A549 (cell line): ENCODE measurements at regions not wholly inside any gene's neighbourhood (a gene's known extent, or its start where the extent isn't known, plus 50 kb on each side); places are given as distances from the start of the nearest gene placed in this dataset.

ENCODE experiments used
- ATAC-seq, 2 experiments: fragments of 200-7000 bp in 1 of 2; fragments of >200 bp in 1 of 2; cut with Nextera tagmentation in 1 of 2; cut with Tn5 transposase in 1 of 2; 3 replicates each; pipeline versions ENCODE4 v1.8.0 to v1.9.1; 2018 to 2020; ENCODE audit warnings: mild to moderate bottlenecking in 1 of 2, moderate library complexity in 1 of 2
- CTCF ChIA-PET: fragments of 300-600 bp; sonication (Branson Sonifier 250); formaldehyde crosslinking; extraction: SDS; loops from one replicate; lab custom pipeline; 2021; ENCODE audit warnings: antibody characterized with exemption, inconsistent platforms; lab: Yijun Ruan, JAX
- POLR2A ChIA-PET: fragments of 350-600 bp; formaldehyde crosslinking; extraction: SDS; loops from one replicate; lab custom pipeline; 2021; ENCODE audit warnings: antibody characterized with exemption, inconsistent platforms; lab: Yijun Ruan, JAX
- DNase-seq, 2 experiments: peaks; one replicate each; pipeline versions ENCODE4 v3.0.0 to v3.0.0-alpha.2; 2011 to 2016; ENCODE audit warnings: low read depth in 1 of 2, low spot score in 1 of 2
- FAIRE-seq: peaks from 2 replicates; lab custom pipeline; 2011; peaks lifted over from hg19 to GRCh38; lab: Jason Lieb, UNC
- H3K27ac ChIP-seq, 2 experiments: fragments of >200 bp; sonication (Bioruptor Twin); formaldehyde crosslinking; 3 replicates each; pipeline ENCODE4 v1.5.1; 2016 to 2017
- H3K4me1 ChIP-seq: fragments of >200 bp; sonication (Bioruptor Twin); formaldehyde crosslinking; 3 replicates; pipeline ENCODE4 v1.6.1; 2016
- H3K4me2 ChIP-seq: fragments of >200 bp; sonication (Bioruptor Twin); formaldehyde crosslinking; 3 replicates; pipeline ENCODE4 v1.6.1; 2016
- H3K4me3 ChIP-seq: fragments of >200 bp; sonication (Bioruptor Twin); formaldehyde crosslinking; 3 replicates; pipeline ENCODE4 v1.5.1; 2016
- H3K9me3 ChIP-seq: fragments of >200 bp; sonication (Bioruptor Twin); formaldehyde crosslinking; 3 replicates; pipeline ENCODE4 v1.6.1; 2016
- BHLHE40 ChIP-seq: IDR thresholded peaks from 2 replicates; pipeline ENCODE4 v1.6.1; 2012; ENCODE audit warnings: low read depth, low read length, inconsistent platforms
- CHD2 ChIP-seq: fragments of 150-350 bp; IDR thresholded peaks from 2 replicates; pipeline ENCODE4 v1.6.1; 2014; ENCODE audit warnings: low read length; ENCODE audit not compliant: partially characterized antibody
- EHF ChIP-seq: fragments of 250-450 bp; sonication (Bioruptor Pico); IDR thresholded peaks from 2 replicates; pipeline ENCODE4 v1.5.0; 2020; ENCODE audit warnings: mild to moderate bottlenecking
- EP300 ChIP-seq, 2 experiments: fragments of >200 bp; sonication (Bioruptor Twin); formaldehyde crosslinking; IDR thresholded peaks; 2 replicates in 1 of 2; 3 replicates in 1 of 2; pipeline ENCODE4 v1.6.1; 2016 to 2017
- FOSB ChIP-seq: fragments of 250-450 bp; sonication (Bioruptor Pico); IDR thresholded peaks from 2 replicates; pipeline ENCODE4 v1.5.0; 2020; ENCODE audit warnings: mild to moderate bottlenecking, moderate library complexity
- FOXS1 ChIP-seq: fragments of 250-450 bp; sonication (Bioruptor Pico); IDR thresholded peaks from 2 replicates; pipeline ENCODE4 v1.5.0; 2020; ENCODE audit warnings: mild to moderate bottlenecking, moderate library complexity
- GATA3 ChIP-seq: IDR thresholded peaks from 2 replicates; pipeline ENCODE4 v1.6.1; 2012; ENCODE audit warnings: borderline replicate concordance
- HDAC2 ChIP-seq: fragments of 200-600 bp; sonication (generic); IDR thresholded peaks from 2 replicates; pipeline ENCODE4 v1.6.1; 2016
- HOXB13 ChIP-seq: fragments of 250-450 bp; sonication (Bioruptor Pico); IDR thresholded peaks from 2 replicates; pipeline ENCODE4 v1.5.0; 2020; ENCODE audit warnings: low read depth, mild to moderate bottlenecking, moderate library complexity
- JUN ChIP-seq, 2 experiments: fragments of >200 bp; sonication (Bioruptor Twin); formaldehyde crosslinking; IDR thresholded peaks; 2 replicates in 1 of 2; 3 replicates in 1 of 2; pipeline ENCODE4 v1.6.1; 2016 to 2017
- MAZ ChIP-seq: fragments of 150-350 bp; IDR thresholded peaks from 2 replicates; pipeline ENCODE4 v1.6.1; 2014; ENCODE audit warnings: antibody characterized with exemption, low read depth, low read length, borderline replicate concordance
- NR3C1 ChIP-seq: fragments of >200 bp; sonication (Bioruptor Twin); formaldehyde crosslinking; IDR thresholded peaks from 3 replicates; pipeline ENCODE4 v1.6.1; 2017
- POLR2AphosphoS2 ChIP-seq: conservative IDR thresholded peaks from 2 replicates; pipeline ENCODE4 v1.6.1; 2012; ENCODE audit warnings: low read length, improper control_type of control experiment, inconsistent platforms
- RARB ChIP-seq: fragments of 250-450 bp; sonication (Bioruptor Pico); IDR thresholded peaks from 2 replicates; pipeline ENCODE4 v1.8.0; 2021; ENCODE audit warnings: mild to moderate bottlenecking, moderate library complexity
- RCOR1 ChIP-seq: fragments of 150-350 bp; IDR thresholded peaks from 2 replicates; pipeline ENCODE4 v1.6.1; 2014; ENCODE audit warnings: antibody characterized with exemption, low read length, low read depth
- RFX5 ChIP-seq: fragments of 450-650 bp; IDR thresholded peaks from 2 replicates; pipeline ENCODE4 v1.7.1; 2014; ENCODE audit warnings: antibody characterized with exemption, mild to moderate bottlenecking, moderate library complexity
- SREBF2 ChIP-seq: fragments of 450-650 bp; IDR thresholded peaks from 2 replicates; pipeline ENCODE4 v1.6.1; 2014; ENCODE audit warnings: mild to moderate bottlenecking, moderate library complexity
- TFCP2L1 ChIP-seq: fragments of 250-450 bp; sonication (Bioruptor Pico); IDR thresholded peaks from 2 replicates; pipeline ENCODE4 v1.5.0; 2021; ENCODE audit warnings: mild to moderate bottlenecking
- ZC3H11A ChIP-seq: fragments of 450-650 bp; IDR thresholded peaks from 2 replicates; pipeline ENCODE4 v1.6.1; 2014; ENCODE audit warnings: antibody characterized with exemption, mild to moderate bottlenecking
- ZFP36 ChIP-seq: fragments of 450-650 bp; IDR thresholded peaks from 2 replicates; pipeline ENCODE4 v1.6.1; 2014; ENCODE audit warnings: borderline replicate concordance; ENCODE audit not compliant: partially characterized antibody
- ZSCAN20 ChIP-seq: fragments of 250-450 bp; sonication (Bioruptor Pico); IDR thresholded peaks from 2 replicates; pipeline ENCODE4 v1.8.0; 2022; ENCODE audit warnings: mild to moderate bottlenecking, moderate library complexity
- WGBS: methylation state at CpG from one replicate; pipeline ENCODE4 v1.1.6; 2017; ENCODE audit errors: missing lambda C conversion rate; 5-methylcytosine and 5-hydroxymethylcytosine counted together
- TF ChIP-seq, protein P1 (sequence below): IDR thresholded peaks from 2 replicates; pipeline ENCODE4 v1.6.1; 2012; ENCODE audit warnings: low read depth, borderline replicate concordance
- TF ChIP-seq, protein P2 (sequence below): fragments of 250-450 bp; sonication (Bioruptor Pico); IDR thresholded peaks from 2 replicates; pipeline ENCODE4 v1.5.0; 2020; ENCODE audit warnings: low read depth, mild to moderate bottlenecking, moderate library complexity
- TF ChIP-seq, protein P3 (sequence below): fragments of 150-350 bp; IDR thresholded peaks from 2 replicates; pipeline ENCODE4 v1.6.1; 2014; ENCODE audit warnings: low read depth, mild to moderate bottlenecking, low read length
- TF ChIP-seq, protein P4 (sequence below): fragments of 250-450 bp; sonication (Bioruptor Pico); IDR thresholded peaks from 2 replicates; pipeline ENCODE4 v1.5.0; 2021; ENCODE audit warnings: mild to moderate bottlenecking, moderate library complexity, borderline replicate concordance

DNA sequence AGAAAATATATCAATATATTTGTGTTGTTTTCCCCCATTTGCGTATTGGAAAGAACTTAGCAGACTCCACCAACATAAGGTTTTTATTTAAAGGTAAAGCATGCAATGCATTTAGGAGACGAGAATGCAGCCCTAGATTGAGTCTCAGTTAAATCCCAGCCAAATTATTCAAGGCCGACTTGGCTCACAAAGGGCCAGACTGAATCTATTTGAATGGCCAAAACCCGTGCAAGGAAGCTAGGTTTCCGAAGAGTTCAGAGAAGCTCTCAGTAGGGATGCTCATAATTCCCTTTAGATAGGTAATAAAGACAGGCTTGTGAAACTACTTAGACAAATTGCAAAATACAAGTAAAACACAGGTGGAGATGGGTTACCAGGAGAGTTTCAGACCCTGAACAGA is 520.3 kb downstream of the CDH9 start:
- Histone ChIP-seq H3K4me3 (no peak overlapping the region), H3K9me3 (no peaks in the 10 kb centered on the region), H3K27ac (no peak overlapping the region), H3K4me1 (no peaks in the 10 kb centered on the region), H3K4me2 (no peak overlapping the region)
- no peak for ATAC-seq
- no peak for FAIRE-seq
- ChIA-PET CTCF (no interaction called here), POLR2A (no interaction called here)
- no peak for DNase-seq
- 34% methylated on average over 5 of the region's 5 CpGs for WGBS
- TF ChIP-seq ZC3H11A (no peak), EP300 (IDR thresholded peaks at IDR 0.05) (no peak), CHD2 (no peak), HDAC2 (no peak), RFX5 (no peak), MAZ (no peak), GATA3 (no peak), EHF (CRISPR knock-in tag) (no peak), RCOR1 (no peak), FOXS1 (CRISPR knock-in tag) (no peak), TFCP2L1 (CRISPR knock-in tag) (no peak), NR3C1 (no peak), BHLHE40 (no peak), ZFP36 (no peak), JUN (IDR thresholded peaks at IDR 0.05) (no peak), FOSB (CRISPR knock-in tag) (no peak)
- TF ChIP-seq, protein P1, sequence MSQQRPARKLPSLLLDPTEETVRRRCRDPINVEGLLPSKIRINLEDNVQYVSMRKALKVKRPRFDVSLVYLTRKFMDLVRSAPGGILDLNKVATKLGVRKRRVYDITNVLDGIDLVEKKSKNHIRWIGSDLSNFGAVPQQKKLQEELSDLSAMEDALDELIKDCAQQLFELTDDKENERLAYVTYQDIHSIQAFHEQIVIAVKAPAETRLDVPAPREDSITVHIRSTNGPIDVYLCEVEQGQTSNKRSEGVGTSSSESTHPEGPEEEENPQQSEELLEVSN = no peak
- TF ChIP-seq, protein P2, sequence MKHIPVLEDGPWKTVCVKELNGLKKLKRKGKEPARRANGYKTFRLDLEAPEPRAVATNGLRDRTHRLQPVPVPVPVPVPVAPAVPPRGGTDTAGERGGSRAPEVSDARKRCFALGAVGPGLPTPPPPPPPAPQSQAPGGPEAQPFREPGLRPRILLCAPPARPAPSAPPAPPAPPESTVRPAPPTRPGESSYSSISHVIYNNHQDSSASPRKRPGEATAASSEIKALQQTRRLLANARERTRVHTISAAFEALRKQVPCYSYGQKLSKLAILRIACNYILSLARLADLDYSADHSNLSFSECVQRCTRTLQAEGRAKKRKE (CRISPR knock-in tag) = no peak
- TF ChIP-seq, protein P3, sequence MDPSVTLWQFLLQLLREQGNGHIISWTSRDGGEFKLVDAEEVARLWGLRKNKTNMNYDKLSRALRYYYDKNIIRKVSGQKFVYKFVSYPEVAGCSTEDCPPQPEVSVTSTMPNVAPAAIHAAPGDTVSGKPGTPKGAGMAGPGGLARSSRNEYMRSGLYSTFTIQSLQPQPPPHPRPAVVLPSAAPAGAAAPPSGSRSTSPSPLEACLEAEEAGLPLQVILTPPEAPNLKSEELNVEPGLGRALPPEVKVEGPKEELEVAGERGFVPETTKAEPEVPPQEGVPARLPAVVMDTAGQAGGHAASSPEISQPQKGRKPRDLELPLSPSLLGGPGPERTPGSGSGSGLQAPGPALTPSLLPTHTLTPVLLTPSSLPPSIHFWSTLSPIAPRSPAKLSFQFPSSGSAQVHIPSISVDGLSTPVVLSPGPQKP = no peak
- TF ChIP-seq, protein P4, sequence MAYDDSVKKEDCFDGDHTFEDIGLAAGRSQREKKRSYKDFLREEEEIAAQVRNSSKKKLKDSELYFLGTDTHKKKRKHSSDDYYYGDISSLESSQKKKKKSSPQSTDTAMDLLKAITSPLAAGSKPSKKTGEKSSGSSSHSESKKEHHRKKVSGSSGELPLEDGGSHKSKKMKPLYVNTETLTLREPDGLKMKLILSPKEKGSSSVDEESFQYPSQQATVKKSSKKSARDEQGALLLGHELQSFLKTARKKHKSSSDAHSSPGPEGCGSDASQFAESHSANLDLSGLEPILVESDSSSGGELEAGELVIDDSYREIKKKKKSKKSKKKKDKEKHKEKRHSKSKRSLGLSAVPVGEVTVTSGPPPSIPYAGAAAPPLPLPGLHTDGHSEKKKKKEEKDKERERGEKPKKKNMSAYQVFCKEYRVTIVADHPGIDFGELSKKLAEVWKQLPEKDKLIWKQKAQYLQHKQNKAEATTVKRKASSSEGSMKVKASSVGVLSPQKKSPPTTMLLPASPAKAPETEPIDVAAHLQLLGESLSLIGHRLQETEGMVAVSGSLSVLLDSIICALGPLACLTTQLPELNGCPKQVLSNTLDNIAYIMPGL (CRISPR knock-in tag) = no peak

DNA sequence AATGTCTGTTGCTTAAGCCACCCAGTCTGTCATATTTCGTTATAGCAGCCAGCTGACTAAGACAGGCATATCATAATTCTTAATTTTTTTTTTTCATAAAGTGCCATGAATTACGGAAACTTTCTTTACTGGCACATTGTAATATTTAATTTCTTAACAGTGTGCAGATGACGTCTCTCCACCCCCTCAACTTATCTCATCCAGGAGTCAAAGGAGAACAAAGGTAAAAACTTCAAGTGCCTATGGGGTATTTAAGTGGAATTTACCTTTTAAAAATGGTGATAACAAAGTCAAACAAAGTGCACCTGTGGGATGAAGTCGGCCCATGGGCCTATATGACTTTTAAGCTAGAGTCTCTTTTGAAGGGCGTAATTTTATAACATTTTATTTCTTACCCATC is 539.4 kb downstream of the CDH9 start:
- 36% methylated on average over 5 of the region's 5 CpGs for WGBS
- no peak for TF ChIP-seq HOXB13
- TF ChIP-seq ZSCAN20 = no peak
- TF ChIP-seq POLR2AphosphoS2 = no peak
- TF ChIP-seq FOXS1 (CRISPR knock-in tag) = no peak
- TF ChIP-seq SREBF2 = no peak
- TF ChIP-seq, protein P3 = no peak
- TF ChIP-seq RARB = no peak
- Histone ChIP-seq H3K4me1 (no peaks in the 10 kb centered on the region), H3K4me3 (no peak overlapping the region), H3K9me3 (peaks cover 3% of the 10 kb centered on the region; the same call in 1 of the 3 replicates), H3K4me2 (no peak overlapping the region), H3K27ac (no peak overlapping the region)
- ChIA-PET POLR2A (no interaction called here), CTCF (interaction anchor here (0.6 to 0.8 kb wide), 2 partner anchors 9 to 437 kb away, joined by 3 read pairs; no protein-coding TSS in a partner anchor)
- no peak for FAIRE-seq
- no peak for DNase-seq
- ATAC-seq = no peak
